ENCODE measurements at regions not wholly inside any gene's neighbourhood (a gene's known extent, or its start where the extent isn't known, plus 50 kb on each side); places are given as distances from the start of the nearest gene placed in this dataset.

GRCh38 chr6:120876424-120876823 is 457.9 kb downstream of the TBC1D32 start:
- in situ Hi-C loops (cut with HindIII; ENCODE audit: low sequenced_read_pairs): no loop called here
- no peak overlapping the region for H3K4me3 ChIP-seq (ENCODE audit: low read depth, low read length)
- no peak for DNase-seq (ENCODE audit: low read depth)
- no peak for TF ChIP-seq CTCF (IDR thresholded peaks at IDR 0.05; ENCODE audit: low read depth, low read length, missing control alignments)

GRCh38 chr6:120875900-120876299 is 458.4 kb downstream of the TBC1D32 start:
- no peak for TF ChIP-seq CTCF (IDR thresholded peaks at IDR 0.05; ENCODE audit: low read depth, low read length, missing control alignments)
- in situ Hi-C loops (cut with HindIII; ENCODE audit: low sequenced_read_pairs): no loop called here
- no peak overlapping the region for H3K4me3 ChIP-seq (ENCODE audit: low read depth, low read length)
- DNase-seq (ENCODE audit: low read depth): no peak

GRCh38 chr6:120874422-120874821 is 459.9 kb downstream of the TBC1D32 start:
- no peak for TF ChIP-seq CTCF (IDR thresholded peaks at IDR 0.05; ENCODE audit: low read depth, low read length, missing control alignments)
- H3K4me3 ChIP-seq (ENCODE audit: low read depth, low read length): no peak overlapping the region
- in situ Hi-C loops (cut with HindIII; ENCODE audit: low sequenced_read_pairs): no loop called here
- DNase-seq (ENCODE audit: low read depth): no peak

- TF ChIP-seq CTCF (IDR thresholded peaks at IDR 0.05; ENCODE audit: low read depth, low read length, missing control alignments): no peak
- in situ Hi-C loops (cut with HindIII; ENCODE audit: low sequenced_read_pairs): no loop called here
- no peak for DNase-seq (ENCODE audit: low read depth)
- no peak overlapping the region for H3K4me3 ChIP-seq (ENCODE audit: low read depth, low read length)
Observed at GRCh38 chr6:120873125-120873865, 461.0 kb downstream of the TBC1D32 start.

- in situ Hi-C loops (cut with HindIII; ENCODE audit: low sequenced_read_pairs): no loop called here
- H3K4me3 ChIP-seq (ENCODE audit: low read depth, low read length): no peak overlapping the region
- DNase-seq (ENCODE audit: low read depth): no peak
- no peak for TF ChIP-seq CTCF (IDR thresholded peaks at IDR 0.05; ENCODE audit: low read depth, low read length, missing control alignments)
Observed at GRCh38 chr6:120872262-120872578, 462.1 kb downstream of the TBC1D32 start.

GRCh38 chr6:120871416-120872261 is 462.6 kb downstream of the TBC1D32 start:
- DNase-seq (ENCODE audit: low read depth): no peak
- in situ Hi-C loops (cut with HindIII; ENCODE audit: low sequenced_read_pairs): no loop called here
- TF ChIP-seq CTCF (IDR thresholded peaks at IDR 0.05; ENCODE audit: low read depth, low read length, missing control alignments): no peak
- H3K4me3 ChIP-seq (ENCODE audit: low read depth, low read length): no peak overlapping the region
